ENCODE measurements at regions not wholly inside any gene's neighbourhood (a gene's known extent, or its start where the extent isn't known, plus 50 kb on each side); places are given as distances from the start of the nearest gene placed in this dataset.

- TF ChIP-seq POLR2A (IDR thresholded peaks at IDR 0.05; ENCODE audit: low read length) (no peak), GATA1 (IDR thresholded peaks at IDR 0.05; ENCODE audit: low read depth, low read length) (no peak)
Measured at GRCh38 chr17:72466606-72467005, 345.8 kb downstream of the SOX9 start.
